Activated CD8-positive, alpha-beta T cell treated with anti-CD3 and anti-CD28 coated beads for 36 hours (primary cell): ENCODE measurements at regions not wholly inside any gene's neighbourhood (a gene's known extent, or its start where the extent isn't known, plus 50 kb on each side); places are given as distances from the start of the nearest gene placed in this dataset.

Experiments used
- ATAC-seq: fragments of 200-7000 bp; cut with Tn5 transposase; one replicate; pipeline ENCODE4 v1.10.0; 2021; ENCODE audit warnings: mild to moderate bottlenecking, moderate library complexity
- CTCF ChIA-PET: fragments of 350-600 bp; sonication (Branson Sonifier 250); formaldehyde crosslinking; loops from one replicate; lab custom pipeline; 2021; ENCODE audit warnings: antibody characterized with exemption; lab: Charles Lee
- POLR2A ChIA-PET: fragments of 350-600 bp; sonication (Branson Sonifier 250); formaldehyde crosslinking; loops from one replicate; lab custom pipeline; 2021; ENCODE audit warnings: antibody characterized with exemption; lab: Charles Lee
- DNase-seq: peaks from one replicate; pipeline ENCODE4 v3.0.0-alpha.2; 2020
- H3K27ac Mint-ChIP-seq: one replicate; pipeline ENCODE4 v1.8.0; 2021; ENCODE audit warnings: mild to moderate bottlenecking, mixed read lengths
- H3K27me3 Mint-ChIP-seq: one replicate; pipeline ENCODE4 v1.8.0; 2021; ENCODE audit warnings: mixed read lengths
- H3K36me3 Mint-ChIP-seq: one replicate; pipeline ENCODE4 v1.8.0; 2021; ENCODE audit warnings: low read depth, mixed read lengths
- H3K4me1 Mint-ChIP-seq: one replicate; pipeline ENCODE4 v1.8.0; 2021; ENCODE audit warnings: low read depth, mixed read lengths
- H3K4me3 Mint-ChIP-seq: one replicate; pipeline ENCODE4 v1.8.0; 2021; ENCODE audit warnings: mild to moderate bottlenecking, moderate library complexity, mixed read lengths
- H3K9me3 Mint-ChIP-seq: one replicate; pipeline ENCODE4 v1.8.0; 2021; ENCODE audit warnings: mixed read lengths
- intact Hi-C: fragments of 100-400 bp; cut with micrococcal nuclease; formaldehyde crosslinking; loops from one replicate; pipeline ENCODE4 v1.10.0; 2022
- TF ChIP-seq, protein P1 (sequence below): fragments of 200-600 bp; IDR thresholded peaks from one replicate; pipeline ENCODE4 v1.8.0; 2022; ENCODE audit warnings: antibody characterized with exemption, mild to moderate bottlenecking

DNA sequence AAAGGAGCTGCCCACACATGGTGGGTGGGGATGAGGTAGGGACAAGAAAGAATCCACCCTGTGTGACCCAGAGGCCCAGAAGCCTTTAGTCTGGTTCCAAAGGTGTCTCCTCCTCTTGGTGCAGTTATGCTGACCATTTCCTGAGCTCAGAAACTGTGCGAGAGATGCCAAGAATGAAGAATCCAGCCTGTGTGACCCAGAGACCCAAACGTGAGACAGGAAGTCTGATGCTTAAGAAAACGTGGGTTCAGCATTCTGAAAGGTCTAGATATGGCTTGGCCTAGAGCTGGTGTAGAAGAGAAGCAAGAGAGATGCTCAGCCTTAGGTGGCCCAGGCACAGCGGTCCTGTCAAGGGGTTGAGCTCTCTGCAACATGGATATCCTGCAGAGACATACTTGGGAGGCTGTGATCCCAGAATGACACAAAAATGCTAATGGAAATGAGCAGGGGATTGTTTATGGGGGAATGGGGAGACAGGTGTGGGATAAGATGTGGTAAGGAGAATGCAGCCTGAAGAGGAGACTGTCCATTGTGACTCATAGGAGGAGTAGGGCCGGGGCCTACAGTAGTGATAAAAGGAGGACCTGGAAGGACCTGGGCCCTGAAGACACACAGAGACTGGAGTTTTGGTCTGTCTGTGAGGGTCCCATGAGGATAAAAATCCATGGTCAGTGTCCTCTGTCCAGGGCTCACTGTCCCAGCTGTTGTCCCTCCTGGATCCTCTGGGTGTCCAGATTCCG is 79.0 kb downstream of the ZNF280B start:
- DNase-seq = no peak
- intact Hi-C loops = no loop called here
- H3K9me3 Mint-ChIP-seq = no peaks in the 10 kb centered on the region
- H3K36me3 Mint-ChIP-seq = no peaks in the 10 kb centered on the region
- H3K4me1 Mint-ChIP-seq = no peaks in the 10 kb centered on the region
- H3K27me3 Mint-ChIP-seq = peaks cover 10% of the 10 kb centered on the region
- ATAC-seq = no peak
- ChIA-PET CTCF (interaction anchor here (1.1 to 4.6 kb wide), 5 partner anchors 7 to 87 kb away, joined by 3 to 21 read pairs (median 6); no protein-coding TSS in a partner anchor), POLR2A (no interaction called here)
- H3K4me3 Mint-ChIP-seq = no peak overlapping the region
- TF ChIP-seq, protein P1, sequence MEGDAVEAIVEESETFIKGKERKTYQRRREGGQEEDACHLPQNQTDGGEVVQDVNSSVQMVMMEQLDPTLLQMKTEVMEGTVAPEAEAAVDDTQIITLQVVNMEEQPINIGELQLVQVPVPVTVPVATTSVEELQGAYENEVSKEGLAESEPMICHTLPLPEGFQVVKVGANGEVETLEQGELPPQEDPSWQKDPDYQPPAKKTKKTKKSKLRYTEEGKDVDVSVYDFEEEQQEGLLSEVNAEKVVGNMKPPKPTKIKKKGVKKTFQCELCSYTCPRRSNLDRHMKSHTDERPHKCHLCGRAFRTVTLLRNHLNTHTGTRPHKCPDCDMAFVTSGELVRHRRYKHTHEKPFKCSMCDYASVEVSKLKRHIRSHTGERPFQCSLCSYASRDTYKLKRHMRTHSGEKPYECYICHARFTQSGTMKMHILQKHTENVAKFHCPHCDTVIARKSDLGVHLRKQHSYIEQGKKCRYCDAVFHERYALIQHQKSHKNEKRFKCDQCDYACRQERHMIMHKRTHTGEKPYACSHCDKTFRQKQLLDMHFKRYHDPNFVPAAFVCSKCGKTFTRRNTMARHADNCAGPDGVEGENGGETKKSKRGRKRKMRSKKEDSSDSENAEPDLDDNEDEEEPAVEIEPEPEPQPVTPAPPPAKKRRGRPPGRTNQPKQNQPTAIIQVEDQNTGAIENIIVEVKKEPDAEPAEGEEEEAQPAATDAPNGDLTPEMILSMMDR = no peak
- no peak overlapping the region for H3K27ac Mint-ChIP-seq

DNA sequence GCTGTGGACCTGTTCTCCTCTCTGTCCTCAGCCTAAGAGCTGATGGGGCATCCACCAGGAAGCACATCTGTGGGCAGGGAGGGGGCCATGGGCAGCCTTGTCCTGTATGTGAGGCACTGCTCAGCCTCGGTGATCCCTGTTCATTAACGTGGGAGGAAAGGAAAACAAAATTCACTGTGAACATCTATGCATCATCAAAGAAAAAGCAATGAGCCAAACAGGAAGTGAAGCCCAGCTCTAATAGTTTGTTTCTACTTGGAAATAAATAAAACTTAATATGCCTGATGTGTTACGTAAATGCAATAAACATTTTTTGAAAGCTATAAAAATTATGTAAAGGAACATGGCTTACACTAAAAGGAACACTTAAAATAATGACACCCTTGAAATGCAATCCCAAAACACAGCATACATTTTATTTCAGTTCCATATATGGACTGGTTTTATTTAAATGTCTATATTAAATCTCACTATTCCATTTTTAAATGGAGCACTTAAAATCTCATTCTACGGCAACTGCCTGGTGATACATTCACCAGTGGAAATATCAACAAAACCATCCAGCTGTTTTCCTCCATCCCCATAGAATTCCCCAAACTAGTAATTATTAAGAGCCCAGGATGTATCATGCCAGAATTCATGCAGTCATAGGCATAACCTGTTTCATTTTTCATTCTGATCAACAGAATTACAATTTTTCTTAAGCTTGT is 78.3 kb downstream of the ZNF280B start:
- intact Hi-C loops = no loop called here

DNA sequence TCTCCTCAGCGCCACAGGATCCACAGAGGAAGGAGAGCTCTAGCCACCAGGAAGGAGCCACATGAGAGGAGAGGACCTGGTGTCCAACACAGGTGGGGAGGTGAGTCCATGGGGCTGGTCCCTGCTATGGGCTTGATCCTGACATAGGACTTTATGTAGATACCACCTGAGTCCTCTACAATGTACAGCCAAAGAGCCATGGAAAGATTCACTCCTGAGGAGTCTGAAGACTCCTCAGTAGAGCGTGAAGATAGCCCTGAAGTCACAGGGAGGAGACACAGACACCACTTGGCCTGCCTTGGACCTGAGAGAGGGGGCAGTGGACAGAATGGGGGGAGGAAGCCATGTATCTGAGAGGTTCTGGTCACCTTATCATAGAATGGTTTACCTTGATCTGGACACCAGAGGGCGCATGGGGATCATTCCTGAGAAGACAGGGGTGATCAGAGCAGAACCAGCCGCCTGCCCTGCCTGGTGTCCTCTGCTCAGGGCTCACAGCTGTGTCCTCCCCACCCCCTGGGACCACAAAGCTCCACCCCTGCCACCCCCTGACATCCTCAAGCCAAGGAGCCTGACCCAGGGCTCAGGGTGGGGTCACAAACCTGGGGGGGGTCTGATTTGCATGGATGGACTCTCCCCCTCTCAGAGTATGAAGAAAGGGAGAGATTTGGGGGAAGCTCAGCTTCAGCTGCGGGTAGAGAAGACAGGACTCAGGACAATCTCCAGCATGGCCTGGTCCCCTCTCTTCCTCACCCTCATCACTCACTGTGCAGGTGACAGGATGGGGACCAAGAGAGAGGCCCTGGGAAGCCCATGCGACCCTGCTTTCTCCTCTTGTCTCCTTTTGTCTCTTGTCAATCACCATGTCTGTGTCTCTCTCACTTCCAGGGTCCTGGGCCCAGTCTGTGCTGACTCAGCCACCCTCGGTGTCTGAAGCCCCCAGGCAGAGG is 77.0 kb downstream of the ZNF280B start:
- TF ChIP-seq, protein P1 = peak; percentile 62
- ChIA-PET POLR2A (interaction anchor here (1.1 kb wide), 1 partner anchor 9 kb away, joined by 3 read pairs; no protein-coding TSS in a partner anchor), CTCF (interaction anchor here (0.6 to 4.6 kb wide), 13 partner anchors 9 to 322 kb away, joined by 3 to 21 read pairs (median 4); no protein-coding TSS in a partner anchor)
- Mint-ChIP-seq H3K4me3 (no peak overlapping the region), H3K27ac (no peak overlapping the region), H3K4me1 (no peaks in the 10 kb centered on the region), H3K27me3 (peaks cover 14% of the 10 kb centered on the region), H3K9me3 (no peaks in the 10 kb centered on the region), H3K36me3 (no peaks in the 10 kb centered on the region)
- ATAC-seq (peak; percentile 94), DNase-seq (peak; percentile 79)
- intact Hi-C loops = no loop called here

More for the DNA sequence above, 78.3 kb downstream of the ZNF280B start:
- H3K4me1 Mint-ChIP-seq = no peaks in the 10 kb centered on the region
- H3K9me3 Mint-ChIP-seq = no peaks in the 10 kb centered on the region
- peaks cover 10% of the 10 kb centered on the region for H3K27me3 Mint-ChIP-seq
- TF ChIP-seq, protein P1 = no peak
- DNase-seq (no peak), ATAC-seq (no peak)
- H3K36me3 Mint-ChIP-seq = no peaks in the 10 kb centered on the region
- POLR2A ChIA-PET = interaction anchor here (1.1 kb wide), 1 partner anchor 11 kb away, joined by 3 read pairs; no protein-coding TSS in a partner anchor
- H3K27ac Mint-ChIP-seq = no peak overlapping the region
- CTCF ChIA-PET = interaction anchor here (0.6 to 4.6 kb wide), 13 partner anchors 8 to 323 kb away, joined by 3 to 21 read pairs (median 4); no protein-coding TSS in a partner anchor
- no peak overlapping the region for H3K4me3 Mint-ChIP-seq

DNA sequence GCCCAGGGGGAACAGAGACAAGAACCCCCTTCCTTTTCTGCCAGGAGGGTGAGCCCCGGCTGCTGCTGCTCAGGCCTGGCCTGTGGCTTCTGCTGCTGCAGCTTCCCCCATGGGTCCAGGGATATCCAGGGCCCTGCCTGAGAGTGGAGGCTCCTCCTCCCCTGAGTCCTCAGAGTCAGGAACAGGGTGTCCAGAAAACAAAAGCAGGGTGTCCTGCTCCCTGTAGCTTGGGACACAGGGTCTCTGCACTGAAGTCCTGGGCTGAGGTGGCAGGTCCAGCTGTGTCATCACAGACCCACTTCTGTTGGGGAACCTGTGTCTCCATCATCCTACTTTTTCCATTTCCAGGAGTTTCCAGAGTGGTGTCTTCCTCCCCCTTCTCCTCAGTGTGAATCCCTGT is 76.1 kb downstream of the ZNF280B start:
- Mint-ChIP-seq H3K9me3 (no peaks in the 10 kb centered on the region), H3K4me1 (no peaks in the 10 kb centered on the region), H3K27ac (no peak overlapping the region), H3K27me3 (peaks cover 22% of the 10 kb centered on the region), H3K36me3 (no peaks in the 10 kb centered on the region), H3K4me3 (no peak overlapping the region)
- no peak for DNase-seq
- TF ChIP-seq, protein P1 = no peak
- intact Hi-C loops = no loop called here
- POLR2A ChIA-PET = no interaction called here
- ATAC-seq = no peak
- CTCF ChIA-PET = interaction anchor here (0.7 to 4.6 kb wide), 7 partner anchors 10 to 333 kb away, joined by 3 to 21 read pairs (median 3); no protein-coding TSS in a partner anchor
